ENCODE measurements at regions not wholly inside any gene's neighbourhood (a gene's known extent, or its start where the extent isn't known, plus 50 kb on each side); places are given as distances from the start of the nearest gene placed in this dataset.

DNA sequence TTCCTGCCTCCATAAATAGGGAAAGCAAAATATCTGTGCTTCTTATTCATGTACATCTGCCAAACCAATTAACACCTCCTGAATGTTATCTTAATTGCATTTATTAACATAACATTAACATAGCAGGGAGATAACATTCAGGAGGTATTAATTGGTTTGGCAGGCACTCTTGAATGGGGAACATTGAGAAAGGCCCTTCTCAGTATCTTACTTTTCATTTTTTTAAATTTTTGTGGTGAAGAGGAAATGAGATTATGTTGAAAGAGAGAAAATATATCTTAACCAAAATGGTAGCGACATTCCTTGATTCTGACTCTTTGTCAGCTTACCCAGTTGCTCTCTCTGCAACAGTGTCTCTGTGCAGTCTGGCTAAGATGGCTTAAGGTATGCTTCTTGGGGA, 100.4 kb upstream of the TLE1 start:
- no peak for TF ChIP-seq SIX5 (IDR thresholded peaks at IDR 0.05; ENCODE audit: borderline replicate concordance in 1 of 2, insufficient read depth in 1 of 2, low read depth in 1 of 2, low read length in 2 of 2)
- TF ChIP-seq, protein P1, sequence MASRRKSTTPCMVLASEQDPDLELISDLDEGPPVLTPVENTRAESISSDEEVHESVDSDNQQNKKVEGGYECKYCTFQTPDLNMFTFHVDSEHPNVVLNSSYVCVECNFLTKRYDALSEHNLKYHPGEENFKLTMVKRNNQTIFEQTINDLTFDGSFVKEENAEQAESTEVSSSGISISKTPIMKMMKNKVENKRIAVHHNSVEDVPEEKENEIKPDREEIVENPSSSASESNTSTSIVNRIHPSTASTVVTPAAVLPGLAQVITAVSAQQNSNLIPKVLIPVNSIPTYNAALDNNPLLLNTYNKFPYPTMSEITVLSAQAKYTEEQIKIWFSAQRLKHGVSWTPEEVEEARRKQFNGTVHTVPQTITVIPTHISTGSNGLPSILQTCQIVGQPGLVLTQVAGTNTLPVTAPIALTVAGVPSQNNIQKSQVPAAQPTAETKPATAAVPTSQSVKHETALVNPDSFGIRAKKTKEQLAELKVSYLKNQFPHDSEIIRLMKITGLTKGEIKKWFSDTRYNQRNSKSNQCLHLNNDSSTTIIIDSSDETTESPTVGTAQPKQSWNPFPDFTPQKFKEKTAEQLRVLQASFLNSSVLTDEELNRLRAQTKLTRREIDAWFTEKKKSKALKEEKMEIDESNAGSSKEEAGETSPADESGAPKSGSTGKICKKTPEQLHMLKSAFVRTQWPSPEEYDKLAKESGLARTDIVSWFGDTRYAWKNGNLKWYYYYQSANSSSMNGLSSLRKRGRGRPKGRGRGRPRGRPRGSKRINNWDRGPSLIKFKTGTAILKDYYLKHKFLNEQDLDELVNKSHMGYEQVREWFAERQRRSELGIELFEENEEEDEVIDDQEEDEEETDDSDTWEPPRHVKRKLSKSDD (conservative IDR thresholded peaks at IDR 0.05; ENCODE audit: low read length): no peak

All from K562 (cell line).